ENCODE measurements at regions not wholly inside any gene's neighbourhood (a gene's known extent, or its start where the extent isn't known, plus 50 kb on each side); places are given as distances from the start of the nearest gene placed in this dataset.

GRCh38 chr3:98701071-98701675 is 62.0 kb upstream of the ST3GAL6 start:
- TF ChIP-seq CTCF (IDR thresholded peaks at IDR 0.05) (no peak), POLR2A (IDR thresholded peaks at IDR 0.05) (no peak)
